Prostate gland (tissue), 2 donors: ENCODE measurements at regions not wholly inside any gene's neighbourhood (a gene's known extent, or its start where the extent isn't known, plus 50 kb on each side); places are given as distances from the start of the nearest gene placed in this dataset.

ENCODE experiments used
- DNase-seq: peaks from one replicate; pipeline ENCODE4 v3.0.0-alpha.2; 2019; ENCODE audit warnings: low spot score
- H3K27ac ChIP-seq, 2 donors: fragments of 200-600 bp; sonication (generic); 2 replicates each; pipeline ENCODE4 v1.5.1; 2017 to 2019
- H3K27me3 ChIP-seq: fragments of 200-600 bp; sonication (generic); replicated peaks from 2 replicates; pipeline ENCODE4 v1.5.1; 2019; ENCODE audit not compliant: insufficient read depth
- H3K36me3 ChIP-seq, 2 donors: fragments of 200-600 bp; sonication (generic); 1 replicate in 1 of 2; 2 replicates in 1 of 2; pipeline versions ENCODE4 v1.5.1 to v1.8.1; 2017 to 2019
- H3K4me1 ChIP-seq: fragments of 200-600 bp; sonication (generic); replicated peaks from 2 replicates; pipeline ENCODE4 v1.5.1; 2019
- H3K4me3 ChIP-seq, 2 donors: fragments of 200-600 bp; sonication (generic); 2 replicates each; pipeline ENCODE4 v1.5.1; 2017 to 2019
- H3K9me3 ChIP-seq: fragments of 200-600 bp; sonication (generic); 2 replicates; pipeline ENCODE4 v1.5.1; 2017
- CTCF ChIP-seq, 4 experiments: fragments of 200-600 bp in 2 of 4; fragments of 450-650 bp in 2 of 4; sonication (generic) in 2 of 4; IDR thresholded peaks; 1 replicate in 3 of 4; 2 replicates in 1 of 4; pipeline ENCODE4 v1.5.1; 2016 to 2019; ENCODE audit warnings: antibody characterized with exemption in 4 of 4, mild to moderate bottlenecking in 2 of 4, moderate library complexity in 2 of 4
- POLR2A ChIP-seq: fragments of 450-650 bp; IDR thresholded peaks from one replicate; pipeline ENCODE4 v1.6.1; 2016; ENCODE audit warnings: antibody characterized with exemption, mild to moderate bottlenecking
- POLR2AphosphoS5 ChIP-seq: sonication (generic); formaldehyde crosslinking; IDR thresholded peaks from one replicate; pipeline ENCODE4 v1.6.1; 2017; ENCODE audit warnings: antibody characterized with exemption
- WGBS: methylation state at CpG from one replicate; pipeline ENCODE4 v1.1.5; 2018; 5-methylcytosine and 5-hydroxymethylcytosine counted together
- intact Hi-C: fragments of 100-400 bp; cut with DNase I; formaldehyde crosslinking; loops from one replicate; pipeline ENCODE4 v1.14.2; 2022

DNA sequence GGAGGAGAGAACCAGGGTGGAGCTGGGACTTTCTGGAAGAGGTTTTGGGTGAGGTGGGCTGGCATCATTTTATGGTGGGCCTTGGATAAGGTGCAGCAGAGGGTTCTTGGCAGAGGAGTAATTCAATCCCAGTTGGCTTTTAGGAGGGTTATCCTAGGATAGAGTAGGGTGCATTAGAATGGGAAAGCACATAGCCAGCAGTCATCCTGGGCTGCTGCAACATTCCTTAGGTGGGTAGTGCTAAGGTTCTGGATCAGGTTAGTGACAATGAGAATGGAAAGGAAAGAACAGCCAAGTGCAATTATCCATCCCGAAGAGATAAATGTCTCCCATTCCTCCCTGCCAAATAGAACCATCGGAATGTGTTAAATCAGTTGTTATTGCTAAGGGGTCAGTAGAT is 157.3 kb upstream of the SPRED2 start:
- 89% methylated on average over 2 of the region's 2 CpGs for WGBS
- no peaks in the 10 kb centered on the region for H3K36me3 ChIP-seq
- intact Hi-C loops = no loop called here
- TF ChIP-seq POLR2A (no peak), POLR2AphosphoS5 (no peak)
- DNase-seq = no peak
- no peak overlapping the region for H3K4me3 ChIP-seq
- no peaks in the 10 kb centered on the region for H3K27me3 ChIP-seq
- H3K9me3 ChIP-seq = no peaks in the 10 kb centered on the region
- H3K27ac ChIP-seq = no peak overlapping the region
- H3K4me1 ChIP-seq = no peaks in the 10 kb centered on the region

- Histone ChIP-seq H3K4me3 (no peak overlapping the region), H3K9me3 (no peaks in the 10 kb centered on the region), H3K4me1 (no peaks in the 10 kb centered on the region), H3K27ac (no peak overlapping the region), H3K36me3 (no peaks in the 10 kb centered on the region), H3K27me3 (no peaks in the 10 kb centered on the region)
- TF ChIP-seq CTCF (IDR thresholded peaks at IDR 0.05) = no peak
- TF ChIP-seq POLR2AphosphoS5 = no peak
- no peak for TF ChIP-seq POLR2A
- intact Hi-C loops = no loop called here
- 94% methylated on average over 4 of the region's 4 CpGs for WGBS
- no peak for DNase-seq
Measured at GRCh38 chr2:65587779-65588178, 155.4 kb upstream of the SPRED2 start.

DNA sequence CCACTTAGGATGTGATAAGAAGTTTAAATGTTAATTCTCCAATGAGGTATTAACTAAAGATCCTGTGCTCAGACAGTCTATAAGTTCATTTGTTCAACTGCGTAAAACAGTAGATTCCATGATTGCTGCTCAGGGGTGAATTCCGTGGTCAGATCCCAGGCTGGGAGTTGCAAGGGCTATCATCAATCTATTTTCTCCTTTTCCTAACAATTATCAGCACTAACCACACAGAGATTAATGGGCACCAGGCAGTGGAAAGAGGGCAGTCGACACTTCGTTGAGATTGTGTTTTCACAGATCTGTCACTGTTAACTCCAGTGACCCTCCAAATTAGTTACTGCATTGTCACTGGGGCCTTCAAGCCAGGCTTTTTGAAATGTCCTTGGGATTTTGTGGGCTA is 154.1 kb upstream of the SPRED2 start:
- Histone ChIP-seq H3K9me3 (no peaks in the 10 kb centered on the region), H3K4me3 (no peak overlapping the region), H3K36me3 (no peaks in the 10 kb centered on the region), H3K27me3 (no peaks in the 10 kb centered on the region), H3K4me1 (no peaks in the 10 kb centered on the region), H3K27ac (no peak overlapping the region)
- 88% methylated on average over 4 of the region's 4 CpGs for WGBS
- no peak for TF ChIP-seq POLR2A
- no peak for TF ChIP-seq CTCF (IDR thresholded peaks at IDR 0.05)
- TF ChIP-seq POLR2AphosphoS5 = no peak
- no peak for DNase-seq
- intact Hi-C loops = no loop called here

- intact Hi-C loops = no loop called here
- Histone ChIP-seq H3K9me3 (no peaks in the 10 kb centered on the region), H3K36me3 (no peaks in the 10 kb centered on the region), H3K27ac (no peak overlapping the region), H3K27me3 (no peaks in the 10 kb centered on the region), H3K4me1 (no peaks in the 10 kb centered on the region), H3K4me3 (no peak overlapping the region)
- no peak for DNase-seq
- 71% methylated on average over 11 of the region's 11 CpGs for WGBS
- no peak for TF ChIP-seq POLR2A
- TF ChIP-seq CTCF (IDR thresholded peaks at IDR 0.05) = no peak
- no peak for TF ChIP-seq POLR2AphosphoS5
Measured at GRCh38 chr2:65583061-65583460, 150.7 kb upstream of the SPRED2 start.

- no peak for DNase-seq
- Histone ChIP-seq H3K9me3 (no peaks in the 10 kb centered on the region), H3K4me3 (no peak overlapping the region), H3K36me3 (no peaks in the 10 kb centered on the region), H3K27me3 (no peaks in the 10 kb centered on the region), H3K4me1 (no peaks in the 10 kb centered on the region), H3K27ac (no peak overlapping the region)
- TF ChIP-seq POLR2AphosphoS5 = no peak
- no peak for TF ChIP-seq CTCF (IDR thresholded peaks at IDR 0.05)
- TF ChIP-seq POLR2A = no peak
- 90% methylated on average over 5 of the region's 5 CpGs for WGBS
- intact Hi-C loops = no loop called here
Measured at GRCh38 chr2:65582364-65582763, 150.0 kb upstream of the SPRED2 start.
